Brain microvascular endothelial cell (primary cell): ENCODE measurements at regions not wholly inside any gene's neighbourhood (a gene's known extent, or its start where the extent isn't known, plus 50 kb on each side); places are given as distances from the start of the nearest gene placed in this dataset.
"Not testable (repeated sequence)": the region's sequence is repeated elsewhere in the genome, so short reads cannot be mapped to it uniquely, and the experiment has no call there.

ENCODE experiments used
- DNase-seq: peaks from one replicate; pipeline ENCODE4 v3.0.0-alpha.2; 2020
- H3K27ac ChIP-seq: fragments of 250-450 bp; sonication (Bioruptor Pico); 2 replicates; pipeline ENCODE4 v1.5.1; 2020; ENCODE audit warnings: mild to moderate bottlenecking, moderate library complexity
- H3K27me3 ChIP-seq: fragments of 250-450 bp; sonication (Bioruptor Pico); replicated peaks from 2 replicates; pipeline ENCODE4 v1.5.1; 2020; ENCODE audit warnings: mild to moderate bottlenecking
- H3K36me3 ChIP-seq: fragments of 250-450 bp; sonication (Bioruptor Pico); replicated peaks from 2 replicates; pipeline ENCODE4 v1.5.1; 2020; ENCODE audit warnings: mild to moderate bottlenecking
- H3K4me3 ChIP-seq: 2 replicates; pipeline ENCODE4 v1.5.1; 2011; ENCODE audit warnings: low read depth, mild to moderate bottlenecking, control low read depth, low read length, moderate library complexity
- CTCF ChIP-seq: IDR thresholded peaks from 2 replicates; pipeline ENCODE4 v1.5.1; 2011; ENCODE audit warnings: low read depth, mild to moderate bottlenecking, moderate library complexity, low read length, control low read depth, inconsistent platforms; ENCODE audit errors: missing control alignments
- in situ Hi-C: cut with HindIII; loops from 2 replicates; pipeline ENCODE4 v1.10.0; 2017; ENCODE audit warnings: low sequenced_read_pairs, low pct_ligation_motif_present

- TF ChIP-seq CTCF = no peak
- no peak overlapping the region for H3K27ac ChIP-seq
- H3K27me3 ChIP-seq = no peaks in the 10 kb centered on the region
- H3K36me3 ChIP-seq = no peaks in the 10 kb centered on the region
- DNase-seq = no peak
- in situ Hi-C loops = no loop called here
- H3K4me3 ChIP-seq = no peak overlapping the region
Measured at GRCh38 chr4:34328939-34329338, 1915.4 kb downstream of the ARAP2 start.

- H3K27ac ChIP-seq, H3K36me3 ChIP-seq, in situ Hi-C loops, DNase-seq, H3K4me3 ChIP-seq, H3K27me3 ChIP-seq: not testable (repeated sequence)
Measured at GRCh38 chr4:34335156-34335555, 1909.2 kb downstream of the ARAP2 start.

- H3K27me3 ChIP-seq, DNase-seq, H3K36me3 ChIP-seq, H3K4me3 ChIP-seq, H3K27ac ChIP-seq, in situ Hi-C loops: not testable (repeated sequence)
Measured at GRCh38 chr4:34335556-34335955, 1908.8 kb downstream of the ARAP2 start.

GRCh38 chr4:34362654-34363053 lies 1881.7 kb downstream of the ARAP2 start:
- in situ Hi-C loops = no loop called here
- H3K36me3 ChIP-seq = no peaks in the 10 kb centered on the region
- TF ChIP-seq CTCF = no peak
- no peak for DNase-seq
- H3K27me3 ChIP-seq = no peaks in the 10 kb centered on the region
- H3K4me3 ChIP-seq = no peak overlapping the region
- H3K27ac ChIP-seq = no peak overlapping the region

- no peak for DNase-seq
- no peaks in the 10 kb centered on the region for H3K36me3 ChIP-seq
- no peak for TF ChIP-seq CTCF
- in situ Hi-C loops = no loop called here
- no peak overlapping the region for H3K4me3 ChIP-seq
- no peaks in the 10 kb centered on the region for H3K27me3 ChIP-seq
- no peak overlapping the region for H3K27ac ChIP-seq
Measured at GRCh38 chr4:34363842-34364241, 1880.5 kb downstream of the ARAP2 start.

- H3K4me3 ChIP-seq = no peak overlapping the region
- in situ Hi-C loops = no loop called here
- TF ChIP-seq CTCF = no peak
Measured at GRCh38 chr4:34365946-34366345, 1878.4 kb downstream of the ARAP2 start.

GRCh38 chr4:34371676-34372075 lies 1872.6 kb downstream of the ARAP2 start:
- no peak for TF ChIP-seq CTCF
- Histone ChIP-seq H3K27ac (no peak overlapping the region), H3K4me3 (no peak overlapping the region), H3K36me3 (no peaks in the 10 kb centered on the region), H3K27me3 (no peaks in the 10 kb centered on the region)
- DNase-seq = no peak
- in situ Hi-C loops = no loop called here

More at GRCh38 chr4:34365946-34366345, 1878.4 kb downstream of the ARAP2 start:
- H3K27me3 ChIP-seq = no peaks in the 10 kb centered on the region
- no peaks in the 10 kb centered on the region for H3K36me3 ChIP-seq
- no peak overlapping the region for H3K27ac ChIP-seq
- DNase-seq = no peak
